Endothelial cell of umbilical vein (primary cell): ENCODE measurements at regions not wholly inside any gene's neighbourhood (a gene's known extent, or its start where the extent isn't known, plus 50 kb on each side); places are given as distances from the start of the nearest gene placed in this dataset.

Experiments
- BruUV-seq: library from RNA; stranded (reverse); fragments of 400-500 nt; replicated peaks from 2 replicates; lab custom pipeline; 2021; lab: Mats Ljungman, UMichigan
- CTCF ChIA-PET: fragments of 300-600, 350-600 bp; sonication (Branson Sonifier 250); formaldehyde crosslinking; loops from one replicate; lab custom pipeline; 2021; ENCODE audit warnings: antibody characterized with exemption, inconsistent platforms; lab: Charles Lee
- POLR2A ChIA-PET: fragments of 300-600, 350-600 bp; sonication (Branson Sonifier 250); formaldehyde crosslinking; loops from one replicate; lab custom pipeline; 2021; ENCODE audit warnings: antibody characterized with exemption, inconsistent platforms; lab: Charles Lee
- DNase-seq: peaks from one replicate; pipeline ENCODE4 v3.0.0-alpha.2; 2011; ENCODE audit warnings: low read depth, low spot score
- FAIRE-seq: peaks from 2 replicates; lab custom pipeline; 2011; peaks lifted over from hg19 to GRCh38; lab: Jason Lieb, UNC
- H2AFZ ChIP-seq: 2 replicates; pipeline ENCODE4 v1.6.0; 2012; ENCODE audit warnings: low read depth, low read length, control low read depth, inconsistent platforms
- H3K27ac ChIP-seq: 2 replicates; pipeline ENCODE4 v1.5.1; 2011; ENCODE audit warnings: low read depth, mild to moderate bottlenecking, control low read depth, low read length, moderate library complexity; ENCODE audit not compliant: insufficient read depth
- H3K27me3 ChIP-seq, 2 experiments: 2 replicates each; pipeline versions ENCODE4 v1.6.0 to v1.6.1; 2011; ENCODE audit warnings: low read length in 2 of 2, mixed read lengths in 1 of 2; ENCODE audit not compliant: control insufficient read depth in 2 of 2, insufficient read depth in 2 of 2
- H3K36me3 ChIP-seq, 2 experiments: 2 replicates in 1 of 2; 3 replicates in 1 of 2; pipeline ENCODE4 v1.5.1; 2011; ENCODE audit warnings: low read length in 2 of 2, mild to moderate bottlenecking in 1 of 2, moderate library complexity in 1 of 2; ENCODE audit not compliant: control insufficient read depth in 2 of 2, insufficient read depth in 2 of 2; ENCODE audit errors: extremely low read depth in 1 of 2
- H3K4me1 ChIP-seq: 3 replicates; pipeline ENCODE4 v1.5.1; 2011; ENCODE audit warnings: mild to moderate bottlenecking, low read length; ENCODE audit not compliant: control insufficient read depth, insufficient read depth; ENCODE audit errors: extremely low read depth
- H3K4me2 ChIP-seq: 2 replicates; pipeline ENCODE4 v1.6.1; 2011; ENCODE audit warnings: low read length, control low read depth, mixed read lengths; ENCODE audit not compliant: insufficient read depth
- H3K4me3 ChIP-seq, 3 experiments: fragments of 200-600 bp in 1 of 3; sonication (generic), shearing (Covaris generic) in 1 of 3; replicated peaks in 1 of 3; 2 replicates each; pipeline ENCODE4 v1.5.1; 2011 to 2016; ENCODE audit warnings: control low read depth in 3 of 3, low read length in 3 of 3, mild to moderate bottlenecking in 2 of 3, inconsistent platforms in 1 of 3, low read depth in 1 of 3, moderate library complexity in 1 of 3; ENCODE audit not compliant: insufficient read depth in 1 of 3
- H3K79me2 ChIP-seq: 2 replicates; pipeline ENCODE4 v1.6.0; 2012; ENCODE audit warnings: low read length, inconsistent platforms; ENCODE audit not compliant: control insufficient read depth, insufficient read depth
- H3K9ac ChIP-seq: replicated peaks from 2 replicates; pipeline ENCODE3; 2011; ENCODE audit warnings: low read length, control low read depth; ENCODE audit not compliant: insufficient read depth; ENCODE audit errors: extremely low read depth
- H3K9me1 ChIP-seq: replicated peaks from 3 replicates; pipeline ENCODE4 v1.6.0; 2011; ENCODE audit warnings: mild to moderate bottlenecking, low read length; ENCODE audit not compliant: control insufficient read depth, insufficient read depth; ENCODE audit errors: extremely low read depth
- H3K9me3 ChIP-seq: replicated peaks from 2 replicates; pipeline ENCODE4 v1.5.1; 2012; ENCODE audit warnings: low read length, inconsistent platforms; ENCODE audit not compliant: control insufficient read depth, insufficient read depth
- H4K20me1 ChIP-seq: replicated peaks from 2 replicates; pipeline ENCODE3; 2011; ENCODE audit warnings: mild to moderate bottlenecking, low read length; ENCODE audit not compliant: control insufficient read depth, insufficient read depth; ENCODE audit errors: extremely low read depth
- EZH2 ChIP-seq: IDR thresholded peaks from 2 replicates; pipeline ENCODE4 v1.6.1; 2012; ENCODE audit warnings: borderline replicate concordance, low read depth, mild to moderate bottlenecking, moderate library complexity, low read length, inconsistent platforms; ENCODE audit not compliant: severe bottlenecking
- FOS ChIP-seq: IDR thresholded peaks from 2 replicates; pipeline ENCODE4 v1.6.1; 2011; ENCODE audit warnings: mild to moderate bottlenecking, low read length, moderate library complexity, borderline replicate concordance; ENCODE audit not compliant: insufficient read depth
- GATA2 ChIP-seq: IDR thresholded peaks from 2 replicates; pipeline ENCODE4 v1.7.0; 2011; ENCODE audit warnings: low read depth, mild to moderate bottlenecking, moderate library complexity, mixed read lengths, low read length; ENCODE audit not compliant: insufficient read length, insufficient read depth
- JUN ChIP-seq: IDR thresholded peaks from 2 replicates; pipeline ENCODE4 v1.6.1; 2011; ENCODE audit warnings: borderline replicate concordance, low read depth; ENCODE audit not compliant: insufficient read length, insufficient read depth
- MAX ChIP-seq: IDR thresholded peaks from 2 replicates; pipeline ENCODE4 v1.6.1; 2011; ENCODE audit not compliant: insufficient read depth, insufficient read length
- MYC ChIP-seq: IDR thresholded peaks from one replicate; pipeline ENCODE4 v1.6.1; 2011; ENCODE audit warnings: mild to moderate bottlenecking, low read depth, low read length
- POLR2A ChIP-seq: IDR thresholded peaks from 2 replicates; pipeline ENCODE4 v1.6.1; 2012; ENCODE audit warnings: low read depth, mild to moderate bottlenecking, control low read depth, low read length
- POLR2AphosphoS5 ChIP-seq: IDR thresholded peaks from 2 replicates; pipeline ENCODE4 v1.6.1; 2012; ENCODE audit warnings: low read depth, mild to moderate bottlenecking, control low read depth, low read length, moderate library complexity; ENCODE audit not compliant: insufficient read depth
- dilution Hi-C: fragments of 300-500 bp; cut with MboI; formaldehyde crosslinking; loops from one replicate; pipeline ENCODE4 v1.15.0; 2019; ENCODE audit warnings: low sequenced_read_pairs; ENCODE audit not compliant: extremely low pct_ligation_motif_present
- intact Hi-C: fragments of 100-400 bp; cut with micrococcal nuclease; formaldehyde crosslinking; loops from one replicate; pipeline ENCODE4 v1.10.0; 2022
- TF ChIP-seq, protein P1 (sequence below), 2 donors: IDR thresholded peaks; 1 replicate in 1 of 2; 2 replicates in 1 of 2; pipeline ENCODE4 v1.5.1; 2011; ENCODE audit warnings: low read length in 2 of 2, mild to moderate bottlenecking in 2 of 2, moderate library complexity in 2 of 2, control low read depth in 1 of 2, inconsistent platforms in 1 of 2, low read depth in 1 of 2; ENCODE audit not compliant: insufficient read depth in 1 of 2; ENCODE audit errors: extremely low read depth in 1 of 2

GRCh38 chr14:24741871-24742270, 107.9 kb upstream of the GZMB start:
- no peaks in the 10 kb centered on the region for H3K9me3 ChIP-seq
- TF ChIP-seq, protein P1, sequence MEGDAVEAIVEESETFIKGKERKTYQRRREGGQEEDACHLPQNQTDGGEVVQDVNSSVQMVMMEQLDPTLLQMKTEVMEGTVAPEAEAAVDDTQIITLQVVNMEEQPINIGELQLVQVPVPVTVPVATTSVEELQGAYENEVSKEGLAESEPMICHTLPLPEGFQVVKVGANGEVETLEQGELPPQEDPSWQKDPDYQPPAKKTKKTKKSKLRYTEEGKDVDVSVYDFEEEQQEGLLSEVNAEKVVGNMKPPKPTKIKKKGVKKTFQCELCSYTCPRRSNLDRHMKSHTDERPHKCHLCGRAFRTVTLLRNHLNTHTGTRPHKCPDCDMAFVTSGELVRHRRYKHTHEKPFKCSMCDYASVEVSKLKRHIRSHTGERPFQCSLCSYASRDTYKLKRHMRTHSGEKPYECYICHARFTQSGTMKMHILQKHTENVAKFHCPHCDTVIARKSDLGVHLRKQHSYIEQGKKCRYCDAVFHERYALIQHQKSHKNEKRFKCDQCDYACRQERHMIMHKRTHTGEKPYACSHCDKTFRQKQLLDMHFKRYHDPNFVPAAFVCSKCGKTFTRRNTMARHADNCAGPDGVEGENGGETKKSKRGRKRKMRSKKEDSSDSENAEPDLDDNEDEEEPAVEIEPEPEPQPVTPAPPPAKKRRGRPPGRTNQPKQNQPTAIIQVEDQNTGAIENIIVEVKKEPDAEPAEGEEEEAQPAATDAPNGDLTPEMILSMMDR (IDR thresholded peaks at IDR 0.05; ENCODE audit: extremely low read depth in 1 of 2, insufficient read depth in 1 of 2, low read depth in 1 of 2, low read length in 2 of 2) = no peak
- TF ChIP-seq POLR2A (no peak), JUN (peak; percentile 44), POLR2AphosphoS5 (no peak), FOS (peak; percentile 42), GATA2 (no peak), MAX (no peak), EZH2 (no peak), MYC (no peak)

More at GRCh38 chr14:24741871-24742270, 107.9 kb upstream of the GZMB start:
- Histone ChIP-seq H3K4me3 (no peak overlapping the region), H2AFZ (no peak overlapping the region), H3K9me1 (no peaks in the 10 kb centered on the region), H3K9ac (no peak overlapping the region), H3K79me2 (no peaks in the 10 kb centered on the region), H3K4me1 (no peaks in the 10 kb centered on the region), H3K36me3 (no peaks in the 10 kb centered on the region), H3K27ac (no peak overlapping the region), H3K27me3 (no peaks in the 10 kb centered on the region), H4K20me1 (no peaks in the 10 kb centered on the region), H3K4me2 (no peak overlapping the region)
- ChIA-PET POLR2A (no interaction called here), CTCF (no interaction called here)
- intact Hi-C loops = no loop called here
- DNase-seq = no peak
- no peak for FAIRE-seq
- no TSS peak for BruUV-seq
- dilution Hi-C loops = no loop called here
